ENCODE measurements at regions not wholly inside any gene's neighbourhood (a gene's known extent, or its start where the extent isn't known, plus 50 kb on each side); places are given as distances from the start of the nearest gene placed in this dataset.

DNA sequence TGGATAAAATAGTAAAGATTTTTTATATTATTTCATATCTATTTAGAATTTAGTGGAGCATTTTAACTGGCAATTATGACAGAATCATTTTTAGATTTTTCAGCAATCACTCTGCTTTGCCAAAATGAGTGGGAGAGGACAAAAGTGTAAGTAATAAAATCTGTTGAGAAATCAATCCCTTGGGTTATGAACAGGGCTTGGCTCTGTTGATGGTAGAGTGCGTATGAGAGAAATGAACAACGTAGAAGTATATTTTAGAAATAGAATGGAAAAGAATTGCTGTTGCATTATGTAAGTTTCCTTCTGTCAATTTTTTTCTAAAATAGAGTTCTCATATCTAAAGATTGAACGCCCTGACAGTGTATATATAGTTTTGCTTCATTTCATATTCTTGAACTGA lies 154.1 kb upstream of the PRDM9 start:
- CTCF ChIA-PET: no interaction called here
- Histone ChIP-seq H3K9me3 (ENCODE audit: low read depth, low read length, poor library complexity, severe bottlenecking) (no peaks in the 10 kb centered on the region), H3K4me3 (ENCODE audit: low read depth, low read length, poor library complexity, severe bottlenecking) (no peak overlapping the region), H3K27me3 (replicated peaks; ENCODE audit: insufficient read depth, low read depth, low read length, poor library complexity) (no peaks in the 10 kb centered on the region), H3K4me1 (ENCODE audit: insufficient read depth, low read length, poor library complexity, severe bottlenecking) (no peaks in the 10 kb centered on the region), H3K27ac (ENCODE audit: low read depth, low read length, poor library complexity, severe bottlenecking) (no peak overlapping the region), H3K36me3 (ENCODE audit: insufficient read depth, low read length, poor library complexity, severe bottlenecking) (no peaks in the 10 kb centered on the region)
- POLR2A ChIA-PET (ENCODE audit: low non-redundant PET): interaction anchor here (0.7 kb wide), 1 partner anchor 1358 kb away, joined by 3 read pairs; no protein-coding TSS in a partner anchor
- no peak for TF ChIP-seq EZH2 (IDR thresholded peaks at IDR 0.05; ENCODE audit: borderline replicate concordance, low read depth, low read length, poor library complexity, severe bottlenecking)
- TF ChIP-seq, protein P1, sequence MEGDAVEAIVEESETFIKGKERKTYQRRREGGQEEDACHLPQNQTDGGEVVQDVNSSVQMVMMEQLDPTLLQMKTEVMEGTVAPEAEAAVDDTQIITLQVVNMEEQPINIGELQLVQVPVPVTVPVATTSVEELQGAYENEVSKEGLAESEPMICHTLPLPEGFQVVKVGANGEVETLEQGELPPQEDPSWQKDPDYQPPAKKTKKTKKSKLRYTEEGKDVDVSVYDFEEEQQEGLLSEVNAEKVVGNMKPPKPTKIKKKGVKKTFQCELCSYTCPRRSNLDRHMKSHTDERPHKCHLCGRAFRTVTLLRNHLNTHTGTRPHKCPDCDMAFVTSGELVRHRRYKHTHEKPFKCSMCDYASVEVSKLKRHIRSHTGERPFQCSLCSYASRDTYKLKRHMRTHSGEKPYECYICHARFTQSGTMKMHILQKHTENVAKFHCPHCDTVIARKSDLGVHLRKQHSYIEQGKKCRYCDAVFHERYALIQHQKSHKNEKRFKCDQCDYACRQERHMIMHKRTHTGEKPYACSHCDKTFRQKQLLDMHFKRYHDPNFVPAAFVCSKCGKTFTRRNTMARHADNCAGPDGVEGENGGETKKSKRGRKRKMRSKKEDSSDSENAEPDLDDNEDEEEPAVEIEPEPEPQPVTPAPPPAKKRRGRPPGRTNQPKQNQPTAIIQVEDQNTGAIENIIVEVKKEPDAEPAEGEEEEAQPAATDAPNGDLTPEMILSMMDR (conservative IDR thresholded peaks at IDR 0.05; ENCODE audit: low read depth, low read length): no peak
- intact Hi-C loops (cut with micrococcal nuclease; ENCODE audit: unreplicated experiment): no loop called here
- BruUV-seq (replicated peaks): no TSS peak
- DNase-seq (ENCODE audit: low spot score): no peak

DNA sequence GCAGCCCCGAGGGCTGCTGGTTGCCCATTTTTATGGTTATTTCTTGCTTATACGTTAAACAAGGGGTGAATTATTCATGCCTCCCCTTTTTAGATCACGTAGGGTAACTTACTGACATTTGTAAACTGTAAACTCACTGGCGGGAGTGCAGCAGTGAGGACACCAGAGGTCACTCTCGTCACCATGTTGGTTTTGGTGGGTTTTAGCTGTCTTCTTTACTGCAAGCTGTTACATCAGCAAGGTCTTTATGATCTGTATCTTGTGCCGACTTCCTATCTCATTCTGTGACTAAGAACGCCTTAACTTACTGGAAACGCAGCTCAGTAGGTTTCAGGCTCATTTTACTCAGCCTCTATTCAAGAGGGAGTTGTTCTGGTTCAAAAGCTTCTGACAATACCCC lies 155.0 kb upstream of the PRDM9 start:
- H3K27me3 ChIP-seq (replicated peaks; ENCODE audit: insufficient read depth, low read depth, low read length, poor library complexity): no peaks in the 10 kb centered on the region
- H3K27ac ChIP-seq (ENCODE audit: low read depth, low read length, poor library complexity, severe bottlenecking): no peak overlapping the region
- H3K4me3 ChIP-seq (ENCODE audit: low read depth, low read length, poor library complexity, severe bottlenecking): no peak overlapping the region
- no peaks in the 10 kb centered on the region for H3K9me3 ChIP-seq (ENCODE audit: low read depth, low read length, poor library complexity, severe bottlenecking)
- TF ChIP-seq, protein P1 (conservative IDR thresholded peaks at IDR 0.05; ENCODE audit: low read depth, low read length): peak; percentile 30; the same call in 1 of the 2 replicates
- no peak for TF ChIP-seq EZH2 (IDR thresholded peaks at IDR 0.05; ENCODE audit: borderline replicate concordance, low read depth, low read length, poor library complexity, severe bottlenecking)
- POLR2A ChIA-PET (ENCODE audit: low non-redundant PET): interaction anchor here (0.7 kb wide), 2 partner anchors 44 to 1357 kb away, joined by 3 to 6 read pairs; no protein-coding TSS in a partner anchor
- intact Hi-C loops (cut with micrococcal nuclease; ENCODE audit: unreplicated experiment): no loop called here
- peak; percentile 37 for DNase-seq (ENCODE audit: low spot score)
- CTCF ChIA-PET: no interaction called here
- no peaks in the 10 kb centered on the region for H3K36me3 ChIP-seq (ENCODE audit: insufficient read depth, low read length, poor library complexity, severe bottlenecking)
- no TSS peak for BruUV-seq (replicated peaks)
- H3K4me1 ChIP-seq (ENCODE audit: insufficient read depth, low read length, poor library complexity, severe bottlenecking): no peaks in the 10 kb centered on the region

DNA sequence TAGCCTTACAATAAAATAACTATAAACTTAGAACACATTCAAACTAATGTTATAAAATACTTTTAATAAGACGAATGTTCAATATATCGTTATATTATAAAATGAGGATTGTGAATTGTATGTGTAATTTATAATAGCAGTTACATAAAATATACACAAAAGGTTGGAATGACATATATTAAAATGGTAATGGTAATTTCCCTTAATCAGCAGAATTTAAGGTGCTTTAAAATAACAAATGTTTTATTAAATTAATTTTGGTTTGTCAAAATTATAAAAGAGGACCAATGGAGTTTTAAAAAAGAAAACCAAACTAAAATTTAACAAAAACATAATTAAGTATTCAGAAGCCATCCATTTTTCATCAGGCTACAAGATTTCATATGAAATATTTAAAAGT lies 164.3 kb upstream of the PRDM9 start:
- ChIA-PET POLR2A (ENCODE audit: low non-redundant PET) (no interaction called here), CTCF (no interaction called here)
- intact Hi-C loops (cut with micrococcal nuclease; ENCODE audit: unreplicated experiment): no loop called here

More for the DNA sequence above, 164.3 kb upstream of the PRDM9 start:
- Histone ChIP-seq H3K4me1 (ENCODE audit: insufficient read depth, low read length, poor library complexity, severe bottlenecking) (no peaks in the 10 kb centered on the region), H3K27ac (ENCODE audit: low read depth, low read length, poor library complexity, severe bottlenecking) (no peak overlapping the region), H3K4me3 (ENCODE audit: low read depth, low read length, poor library complexity, severe bottlenecking) (no peak overlapping the region), H3K36me3 (ENCODE audit: insufficient read depth, low read length, poor library complexity, severe bottlenecking) (no peaks in the 10 kb centered on the region), H3K9me3 (ENCODE audit: low read depth, low read length, poor library complexity, severe bottlenecking) (no peaks in the 10 kb centered on the region), H3K27me3 (replicated peaks; ENCODE audit: insufficient read depth, low read depth, low read length, poor library complexity) (no peaks in the 10 kb centered on the region)
- TF ChIP-seq EZH2 (IDR thresholded peaks at IDR 0.05; ENCODE audit: borderline replicate concordance, low read depth, low read length, poor library complexity, severe bottlenecking): no peak
- TF ChIP-seq, protein P1 (conservative IDR thresholded peaks at IDR 0.05; ENCODE audit: low read depth, low read length): no peak
- DNase-seq (ENCODE audit: low spot score): no peak
- no TSS peak for BruUV-seq (replicated peaks)
